RPMI8226 (cell line): ENCODE measurements at regions not wholly inside any gene's neighbourhood (a gene's known extent, or its start where the extent isn't known, plus 50 kb on each side); places are given as distances from the start of the nearest gene placed in this dataset.
"Not testable (repeated sequence)": the region's sequence is repeated elsewhere in the genome, so short reads cannot be mapped to it uniquely, and the experiment has no call there.

Source experiments
- DNase-seq: peaks from one replicate; pipeline ENCODE4 v3.0.0-alpha.2; 2015

DNA sequence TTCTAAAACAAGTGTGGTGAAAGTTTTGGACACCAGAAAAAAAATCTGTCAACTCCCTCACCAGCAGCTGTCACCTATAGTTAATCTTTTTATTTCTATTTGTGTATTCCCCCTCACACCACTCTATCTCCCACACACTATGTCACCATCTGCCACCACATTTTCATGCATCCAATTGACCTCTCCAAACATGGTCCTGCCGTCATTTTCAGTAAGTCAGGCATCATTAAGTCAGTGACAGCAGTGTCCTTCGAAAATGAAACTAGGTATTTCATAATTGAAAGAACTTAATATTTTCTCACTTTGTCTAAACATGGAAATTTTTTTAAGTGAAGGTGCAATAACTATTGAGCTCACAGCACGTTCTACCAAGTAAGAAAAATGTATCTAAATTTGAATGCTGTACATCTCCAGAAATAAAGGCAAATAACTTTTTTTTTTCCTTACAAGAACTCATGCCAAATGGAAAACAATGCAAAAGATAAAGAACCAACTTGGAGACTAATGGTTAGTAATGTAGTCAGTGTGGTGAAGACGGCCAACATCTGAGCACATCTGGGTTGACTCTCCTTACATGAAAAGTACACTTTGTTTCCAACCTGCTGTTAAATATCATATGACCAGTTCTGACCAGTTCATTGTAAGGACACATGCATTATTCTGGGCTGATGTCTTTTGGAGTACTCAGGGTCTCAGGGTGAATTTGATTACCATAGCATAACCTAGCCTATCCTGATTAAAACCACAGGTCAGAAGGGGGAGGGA, 623.3 kb upstream of the MANEA start:
- DNase-seq: no peak

DNA sequence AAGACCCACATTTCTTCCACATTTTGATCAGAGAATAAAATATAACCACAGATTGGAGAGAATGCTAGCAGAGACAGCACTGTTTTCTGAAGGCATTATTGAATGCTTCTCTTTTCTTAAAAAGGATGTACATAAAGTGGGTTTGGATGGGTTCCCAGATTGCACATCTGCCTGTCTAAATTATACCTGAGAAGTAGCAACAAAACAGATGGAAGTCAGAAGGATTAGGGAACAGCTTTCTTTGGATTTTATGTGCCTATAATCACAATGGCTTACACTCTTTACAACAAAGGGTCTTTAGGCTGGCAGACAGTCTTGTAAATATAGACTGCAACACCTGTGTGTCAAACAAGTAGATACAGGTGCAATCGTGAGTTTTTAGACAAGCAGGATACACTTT, 622.2 kb upstream of the MANEA start:
- DNase-seq: peak; percentile 10

DNA sequence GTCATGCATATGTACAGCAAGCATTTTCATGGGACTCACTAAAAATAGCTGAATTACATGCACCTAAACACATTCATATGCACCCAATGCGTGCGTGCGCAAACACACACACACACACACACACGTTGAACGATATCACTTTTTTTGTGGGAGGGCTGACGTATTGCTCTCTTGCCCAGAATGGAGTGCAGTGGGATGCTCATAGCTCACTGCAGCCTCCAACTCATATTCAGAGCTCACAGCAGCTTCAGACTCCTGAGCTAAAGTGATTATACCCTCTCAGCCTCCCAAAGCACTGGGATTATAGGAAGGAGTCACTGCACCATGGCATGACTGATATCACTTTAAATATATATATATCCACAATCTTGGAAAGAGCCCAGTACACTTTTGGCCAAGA, 620.4 kb upstream of the MANEA start:
- DNase-seq: no peak

DNA sequence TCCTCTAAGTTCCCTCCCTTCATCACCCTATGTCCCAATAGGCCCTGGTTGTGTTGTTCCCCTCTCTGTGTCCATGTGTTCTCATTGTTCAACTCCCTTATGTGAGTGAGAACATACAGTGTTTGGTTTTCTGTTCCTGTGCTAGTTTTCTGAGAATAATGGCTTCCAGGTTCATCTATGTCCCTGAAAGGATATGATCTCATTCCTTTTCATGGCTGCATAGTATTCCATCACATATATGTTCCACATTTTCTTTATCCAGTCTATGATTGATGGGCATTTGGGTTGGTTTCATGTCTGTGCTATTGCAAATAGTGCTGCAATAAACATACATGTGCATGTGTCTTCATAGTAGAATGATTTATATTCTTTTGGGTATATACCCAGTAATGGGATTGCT, 612.6 kb upstream of the MANEA start:
- DNase-seq: not testable (repeated sequence)

DNA sequence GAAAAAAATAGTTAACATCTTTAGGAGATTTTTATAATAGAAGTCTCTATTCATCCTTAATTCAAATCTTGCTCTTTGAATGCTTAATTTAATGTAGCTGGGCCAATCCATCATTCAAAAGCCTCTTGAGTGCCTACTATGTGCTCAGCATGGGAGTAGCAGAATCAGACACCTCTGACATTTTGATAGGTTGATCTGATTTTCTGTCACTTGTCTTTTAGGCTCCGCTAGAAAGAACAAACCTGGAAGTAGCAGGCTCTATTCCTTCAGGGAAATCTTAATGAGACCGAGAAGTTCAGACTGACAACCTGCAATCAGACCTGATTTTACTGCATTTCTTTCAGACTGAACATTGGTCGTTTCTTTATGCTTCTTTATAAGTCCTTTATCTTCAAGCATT, 588.6 kb upstream of the MANEA start:
- no peak for DNase-seq

DNA sequence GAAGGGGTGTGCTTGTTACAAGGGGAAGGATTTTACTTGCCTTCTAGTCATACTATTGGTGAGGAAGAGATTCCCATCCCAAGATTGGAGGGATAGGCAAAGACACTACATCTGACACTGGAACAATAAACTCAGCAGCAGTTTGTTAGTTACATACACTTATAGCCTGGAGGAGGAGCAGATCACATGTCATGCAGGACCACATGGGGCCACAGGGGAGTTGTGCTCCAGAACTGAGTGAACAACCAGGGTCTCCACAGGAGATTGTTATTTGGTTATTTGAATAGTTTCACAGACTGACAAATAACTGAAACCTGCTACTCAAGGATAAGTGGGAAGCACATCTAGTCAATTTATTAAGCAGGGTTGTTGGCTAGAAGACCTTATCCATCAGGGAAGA, 559.4 kb upstream of the MANEA start:
- no peak for DNase-seq
